ENCODE measurements at regions not wholly inside any gene's neighbourhood (a gene's known extent, or its start where the extent isn't known, plus 50 kb on each side); places are given as distances from the start of the nearest gene placed in this dataset.

DNA sequence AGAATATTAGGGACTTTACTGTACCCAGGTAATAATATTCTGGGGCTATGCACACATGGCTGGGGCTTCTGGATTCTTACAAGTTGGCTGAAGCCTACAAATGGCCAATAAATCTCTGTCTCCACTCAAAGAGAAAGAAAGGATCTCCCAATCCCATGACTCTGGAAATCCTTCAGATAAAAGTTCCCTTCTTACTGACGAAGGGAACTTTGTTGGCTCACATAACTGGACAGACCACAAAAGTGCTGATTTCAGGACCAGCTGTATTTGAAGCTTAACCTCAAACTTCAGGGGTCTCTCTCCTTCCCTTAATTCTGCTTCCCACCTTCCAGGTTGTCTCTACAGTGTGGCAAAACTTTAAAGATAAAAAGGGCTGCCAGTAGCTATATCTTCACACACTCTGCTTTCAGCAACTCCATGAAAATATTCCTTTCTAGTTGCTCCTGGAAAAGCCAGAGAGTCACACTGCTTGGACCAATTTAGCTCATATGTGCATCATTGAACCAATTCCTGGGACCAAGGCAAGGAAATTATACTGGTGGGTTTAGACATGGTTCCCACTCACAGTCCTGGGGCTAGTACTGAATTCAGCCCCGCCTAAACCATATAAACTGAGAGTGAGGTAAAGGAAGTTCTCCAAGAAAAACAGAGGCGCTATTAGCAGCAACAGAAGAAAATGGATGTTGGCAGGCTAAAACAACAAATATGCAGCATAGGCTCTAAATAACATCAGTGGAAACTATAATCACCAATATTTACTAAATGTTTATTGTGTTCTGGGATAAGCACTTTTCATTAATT, 290.0 kb upstream of the GADL1 start:
- Histone ChIP-seq H3K4me1 (no peaks in the 10 kb centered on the region), H3K9me3 (no peaks in the 10 kb centered on the region), H3K27ac (no peak overlapping the region), H3K4me3 (no peak overlapping the region), H3K4me2 (no peak overlapping the region)
- no peak for TF ChIP-seq EHF (CRISPR knock-in tag; IDR thresholded peaks at IDR 0.05)
- TF ChIP-seq CEBPB (IDR thresholded peaks at IDR 0.05) = no peak
- no peak for TF ChIP-seq CHD2 (IDR thresholded peaks at IDR 0.05; ENCODE audit: low read length, partially characterized antibody)
- TF ChIP-seq EP300 (IDR thresholded peaks at IDR 0.05) = no peak
- no peak for TF ChIP-seq JUN (IDR thresholded peaks at IDR 0.05)
- TF ChIP-seq RNF2 (IDR thresholded peaks at IDR 0.05; ENCODE audit: borderline replicate concordance, low read depth) = no peak
- TF ChIP-seq, protein P1, sequence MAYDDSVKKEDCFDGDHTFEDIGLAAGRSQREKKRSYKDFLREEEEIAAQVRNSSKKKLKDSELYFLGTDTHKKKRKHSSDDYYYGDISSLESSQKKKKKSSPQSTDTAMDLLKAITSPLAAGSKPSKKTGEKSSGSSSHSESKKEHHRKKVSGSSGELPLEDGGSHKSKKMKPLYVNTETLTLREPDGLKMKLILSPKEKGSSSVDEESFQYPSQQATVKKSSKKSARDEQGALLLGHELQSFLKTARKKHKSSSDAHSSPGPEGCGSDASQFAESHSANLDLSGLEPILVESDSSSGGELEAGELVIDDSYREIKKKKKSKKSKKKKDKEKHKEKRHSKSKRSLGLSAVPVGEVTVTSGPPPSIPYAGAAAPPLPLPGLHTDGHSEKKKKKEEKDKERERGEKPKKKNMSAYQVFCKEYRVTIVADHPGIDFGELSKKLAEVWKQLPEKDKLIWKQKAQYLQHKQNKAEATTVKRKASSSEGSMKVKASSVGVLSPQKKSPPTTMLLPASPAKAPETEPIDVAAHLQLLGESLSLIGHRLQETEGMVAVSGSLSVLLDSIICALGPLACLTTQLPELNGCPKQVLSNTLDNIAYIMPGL (CRISPR knock-in tag; IDR thresholded peaks at IDR 0.05; ENCODE audit: borderline replicate concordance) = no peak
- no peak for TF ChIP-seq RARB (CRISPR knock-in tag; IDR thresholded peaks at IDR 0.05)
- TF ChIP-seq ZFP36 (IDR thresholded peaks at IDR 0.05; ENCODE audit: borderline replicate concordance, partially characterized antibody) = no peak
- TF ChIP-seq FOSL2 (IDR thresholded peaks at IDR 0.05) = no peak
- TF ChIP-seq FOSL2 (CRISPR knock-in tag; IDR thresholded peaks at IDR 0.05) = no peak
- TF ChIP-seq NR3C1 (IDR thresholded peaks at IDR 0.05) = no peak
- TF ChIP-seq NPAS2 (CRISPR knock-in tag; IDR thresholded peaks at IDR 0.05; ENCODE audit: borderline replicate concordance) = no peak
- no peak for TF ChIP-seq RFX5 (IDR thresholded peaks at IDR 0.05)
- TF ChIP-seq MYC (IDR thresholded peaks at IDR 0.05; ENCODE audit: borderline replicate concordance, low read length) = no peak
- ATAC-seq = no peak
- CTCF ChIA-PET = no interaction called here
- 55% methylated on average over 3 of the region's 3 CpGs for WGBS (ENCODE audit: missing lambda C conversion rate)
- no peak for DNase-seq (ENCODE audit: low read depth in 1 of 2, low spot score in 1 of 2)
- FAIRE-seq = no peak
- POLR2A ChIA-PET = no interaction called here

- TF ChIP-seq MAFK (IDR thresholded peaks at IDR 0.05; ENCODE audit: partially characterized antibody) = no peak
- TF ChIP-seq FOSB (CRISPR knock-in tag; IDR thresholded peaks at IDR 0.05) = no peak
- no peak for TF ChIP-seq MAX (IDR thresholded peaks at IDR 0.05)
- TF ChIP-seq HEYL (CRISPR knock-in tag; IDR thresholded peaks at IDR 0.05) = no peak
- no peak for TF ChIP-seq SREBF2 (IDR thresholded peaks at IDR 0.05)
- FAIRE-seq (no peak), ATAC-seq (no peak), DNase-seq (ENCODE audit: low read depth in 1 of 2, low spot score in 1 of 2) (no peak)
- Histone ChIP-seq H3K4me1 (no peaks in the 10 kb centered on the region), H3K4me3 (no peak overlapping the region), H3K27ac (no peak overlapping the region), H3K4me2 (no peak overlapping the region), H3K9me3 (no peaks in the 10 kb centered on the region)
- ChIA-PET POLR2A (no interaction called here), CTCF (no interaction called here)
- 71% methylated on average over 2 of the region's 2 CpGs for WGBS (ENCODE audit: missing lambda C conversion rate)
Measured at GRCh38 chr3:31185062-31185357, 290.5 kb upstream of the GADL1 start.

DNA sequence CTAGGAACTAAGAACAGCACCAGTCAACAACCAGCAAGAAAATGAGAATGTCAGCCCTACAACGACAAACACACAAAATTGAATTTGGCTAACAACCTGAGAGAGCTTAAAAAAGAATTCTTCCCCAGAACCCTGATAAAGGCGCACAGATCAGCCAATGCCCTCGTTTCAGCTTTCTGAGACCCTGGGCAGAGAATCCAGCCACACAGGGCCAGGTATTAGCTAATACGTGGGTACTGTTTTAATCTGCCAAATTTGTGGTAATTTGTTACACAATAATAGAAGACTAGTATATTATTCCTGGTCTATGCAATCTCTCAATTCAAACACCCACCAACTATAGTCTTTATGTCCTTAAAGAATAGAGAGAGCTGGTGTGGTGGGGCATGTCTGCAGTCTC, 291.6 kb upstream of the GADL1 start:
- ATAC-seq (no peak), DNase-seq (ENCODE audit: low read depth in 1 of 2, low spot score in 1 of 2) (no peak), FAIRE-seq (no peak)
- Histone ChIP-seq H3K4me2 (no peak overlapping the region), H3K9me3 (no peaks in the 10 kb centered on the region), H3K4me3 (no peak overlapping the region), H3K27ac (no peak overlapping the region), H3K4me1 (no peaks in the 10 kb centered on the region)
- no peak for TF ChIP-seq ATOH8 (CRISPR knock-in tag; IDR thresholded peaks at IDR 0.05; ENCODE audit: low read depth)
- TF ChIP-seq HOXA7 (CRISPR knock-in tag; IDR thresholded peaks at IDR 0.05) = no peak
- TF ChIP-seq RARB (CRISPR knock-in tag; IDR thresholded peaks at IDR 0.05) = no peak
- no peak for TF ChIP-seq RCOR1 (IDR thresholded peaks at IDR 0.05; ENCODE audit: low read depth, low read length)
- TF ChIP-seq FOXS1 (CRISPR knock-in tag; IDR thresholded peaks at IDR 0.05) = no peak
- TF ChIP-seq, protein P1 (CRISPR knock-in tag; IDR thresholded peaks at IDR 0.05; ENCODE audit: borderline replicate concordance) = no peak
- POLR2A ChIA-PET = no interaction called here
- 47% methylated on average over 4 of the region's 4 CpGs for WGBS (ENCODE audit: missing lambda C conversion rate)
- CTCF ChIA-PET = interaction anchor here (1.6 kb wide), 1 partner anchor 8 kb away, joined by 3 read pairs; no protein-coding TSS in a partner anchor

All from A549 (cell line).